ENCODE measurements at regions not wholly inside any gene's neighbourhood (a gene's known extent, or its start where the extent isn't known, plus 50 kb on each side); places are given as distances from the start of the nearest gene placed in this dataset.

GRCh38 chr7:68420342-68421192, 1177.7 kb upstream of the AUTS2 start:
- DNase-seq: no peak

- DNase-seq: no peak
Measured at GRCh38 chr7:68421712-68422111, 1176.6 kb upstream of the AUTS2 start.

GRCh38 chr7:68422281-68422680, 1176.0 kb upstream of the AUTS2 start:
- no peak for DNase-seq

- DNase-seq: no peak
Measured at GRCh38 chr7:68423356-68423755, 1174.9 kb upstream of the AUTS2 start.

GRCh38 chr7:68424658-68425297, 1173.5 kb upstream of the AUTS2 start:
- no peak for DNase-seq

DNA sequence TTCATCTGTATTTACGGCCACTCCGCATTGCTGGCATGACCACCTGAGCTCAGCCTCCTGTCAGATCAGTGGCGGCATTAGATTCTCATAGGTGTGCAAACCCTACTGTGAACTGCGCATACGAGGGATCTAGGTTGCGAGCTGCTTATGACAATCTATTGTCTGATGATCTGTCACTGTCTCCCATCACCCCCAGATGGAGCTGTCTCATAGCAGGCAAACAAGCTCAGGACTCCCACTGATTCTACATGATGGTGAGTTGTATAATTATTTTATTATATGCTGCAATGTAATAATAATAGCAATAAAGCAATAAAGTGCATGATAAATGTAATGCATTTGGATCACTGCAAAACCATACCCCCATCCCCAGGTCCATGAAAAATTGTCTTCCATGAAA, 1172.9 kb upstream of the AUTS2 start:
- no peak for DNase-seq

GRCh38 chr7:68429411-68430117, 1168.7 kb upstream of the AUTS2 start:
- no peak for DNase-seq

- DNase-seq: no peak
Measured at GRCh38 chr7:68432585-68432984, 1165.7 kb upstream of the AUTS2 start.

DNA sequence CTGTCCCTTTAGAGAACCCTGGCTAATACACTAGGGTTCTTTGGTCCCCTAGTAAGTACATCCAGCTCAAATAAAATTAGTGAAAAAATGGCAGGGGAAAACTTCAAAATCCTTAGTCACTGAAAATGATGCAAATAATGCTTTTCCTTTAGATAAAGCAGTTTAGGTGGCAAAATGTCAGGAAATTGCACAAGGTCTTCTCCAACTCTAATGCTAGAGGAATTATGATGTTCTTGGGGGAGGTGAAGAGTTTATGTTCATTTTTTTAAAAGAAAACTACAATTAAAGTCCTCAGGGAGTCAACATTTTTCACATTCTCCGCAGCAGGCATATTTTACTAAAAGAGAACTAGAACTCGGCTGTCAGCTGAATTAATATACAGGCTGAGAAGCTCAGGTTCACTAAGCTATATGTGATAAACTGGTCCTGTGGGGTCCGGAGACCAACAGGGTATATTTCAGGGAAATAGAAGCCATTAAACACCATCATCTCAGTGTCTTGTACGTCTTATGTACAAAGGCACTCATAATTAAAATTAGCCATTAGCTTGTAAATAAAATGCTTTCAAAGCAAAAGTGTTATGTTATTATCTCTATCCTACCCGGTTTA, 1164.7 kb upstream of the AUTS2 start:
- DNase-seq: no peak

DNA sequence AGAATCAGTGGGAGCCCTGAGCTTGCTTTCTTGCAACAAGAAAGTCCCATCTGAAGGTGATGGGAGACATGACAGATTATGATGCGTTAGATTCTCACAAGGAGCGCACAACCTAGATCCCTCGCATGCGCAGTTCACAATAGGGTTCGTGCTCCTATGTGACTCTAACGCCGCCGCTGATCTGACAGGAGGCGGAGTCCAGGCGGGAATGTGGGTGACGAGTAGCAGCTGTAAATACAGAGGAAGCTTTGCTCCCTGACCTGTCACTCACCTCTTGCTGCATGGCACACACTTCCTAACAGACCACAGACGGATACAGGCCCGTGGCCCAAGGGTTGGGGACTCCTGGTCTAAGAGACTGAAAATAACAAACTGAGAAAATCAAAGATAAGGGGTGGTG, 1163.4 kb upstream of the AUTS2 start:
- no peak for DNase-seq

- DNase-seq: no peak
Measured at GRCh38 chr7:68438016-68438415, 1160.3 kb upstream of the AUTS2 start.

DNA sequence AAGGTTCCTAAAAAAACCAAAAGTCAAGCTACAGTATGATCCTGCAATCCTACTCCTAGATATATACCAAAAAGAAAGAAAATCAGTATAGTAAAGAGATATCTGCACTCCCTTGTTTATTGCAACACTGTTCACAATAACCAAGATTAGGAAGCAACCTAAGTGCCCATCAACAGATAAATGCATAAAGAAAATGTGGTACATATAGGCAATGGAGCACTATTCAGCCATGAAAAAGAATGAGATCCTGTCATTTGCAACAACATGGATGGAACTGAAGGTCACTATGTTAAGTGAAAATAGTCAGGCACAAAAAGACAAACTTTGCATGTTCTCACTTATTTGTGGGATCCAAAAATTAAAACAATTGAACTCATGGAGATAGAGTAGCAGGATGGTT, 1159.5 kb upstream of the AUTS2 start:
- DNase-seq: no peak

DNA sequence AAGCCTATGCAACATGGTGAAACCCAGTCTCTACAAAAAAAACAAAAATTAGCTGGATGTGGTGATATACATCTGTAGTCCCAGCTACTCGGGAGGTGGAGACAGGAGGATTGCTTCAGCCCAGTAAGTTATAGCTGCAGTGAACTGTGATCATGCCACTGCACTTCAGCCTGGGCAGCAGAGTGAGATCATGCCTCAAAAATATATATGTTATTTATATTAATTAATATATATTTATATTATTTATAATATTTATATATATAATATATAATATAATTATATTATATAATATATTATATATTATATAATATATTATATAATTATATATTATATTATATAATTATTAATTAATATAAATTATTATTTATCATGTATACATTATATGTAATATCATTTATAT, 1158.4 kb upstream of the AUTS2 start:
- no peak for DNase-seq

- no peak for DNase-seq
Measured at GRCh38 chr7:68440866-68441265, 1157.4 kb upstream of the AUTS2 start.

DNA sequence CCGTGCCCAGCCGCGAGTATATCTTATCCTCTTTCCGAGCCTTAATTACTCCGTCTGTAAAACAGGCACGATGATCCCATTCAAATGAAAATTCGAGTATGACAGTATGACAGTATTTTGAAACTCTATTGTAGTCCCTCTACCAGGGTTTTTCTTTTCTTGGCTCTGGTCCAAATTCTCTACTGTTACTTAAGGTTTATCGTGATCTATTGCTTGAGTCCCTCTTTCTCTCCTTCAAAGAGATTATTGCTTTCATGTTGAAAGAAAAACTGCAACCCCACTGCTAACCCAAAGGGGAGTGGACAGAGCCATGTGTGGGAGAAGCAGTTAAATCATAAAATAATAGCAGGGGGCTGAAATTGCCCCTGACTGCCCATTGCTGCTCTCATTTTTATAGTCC, 1156.6 kb upstream of the AUTS2 start:
- no peak for DNase-seq

DNA sequence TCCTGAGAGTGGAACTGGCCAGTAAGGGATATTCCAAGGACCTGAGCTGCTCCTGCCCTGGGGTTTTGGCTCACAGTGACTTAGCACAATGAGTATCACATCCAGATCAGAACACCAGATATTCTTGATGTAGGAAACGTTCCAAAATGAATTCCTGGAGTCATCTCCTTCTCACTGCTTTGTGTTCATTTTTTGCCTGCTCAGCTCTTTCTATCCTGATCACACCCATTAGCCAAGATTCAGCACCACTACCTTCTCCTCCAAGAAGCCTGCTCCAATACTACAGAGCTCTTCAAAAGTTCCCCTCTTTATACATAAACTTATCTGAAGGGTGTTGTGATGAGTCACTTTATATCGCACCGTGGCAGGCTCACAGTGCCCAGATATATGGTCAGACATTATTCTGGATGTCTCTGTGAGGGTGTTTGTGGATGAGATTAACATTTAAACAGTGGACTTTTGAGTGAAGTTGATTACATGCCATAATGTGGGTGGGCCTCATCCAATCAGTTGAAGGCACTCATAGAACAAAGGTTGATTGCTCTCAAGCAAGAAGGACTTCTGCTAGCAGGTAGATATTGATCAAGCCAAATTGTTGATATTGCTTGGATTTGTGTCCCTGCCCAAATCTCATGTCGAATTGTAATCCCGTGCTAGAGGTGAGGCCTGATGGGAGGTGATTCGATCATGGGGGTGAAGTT, 1155.2 kb upstream of the AUTS2 start:
- DNase-seq: no peak

GRCh38 chr7:68444042-68444441, 1154.2 kb upstream of the AUTS2 start:
- DNase-seq: no peak

GRCh38 chr7:68444956-68445355, 1153.3 kb upstream of the AUTS2 start:
- DNase-seq: no peak

GRCh38 chr7:68446183-68446582, 1152.1 kb upstream of the AUTS2 start:
- no peak for DNase-seq

DNA sequence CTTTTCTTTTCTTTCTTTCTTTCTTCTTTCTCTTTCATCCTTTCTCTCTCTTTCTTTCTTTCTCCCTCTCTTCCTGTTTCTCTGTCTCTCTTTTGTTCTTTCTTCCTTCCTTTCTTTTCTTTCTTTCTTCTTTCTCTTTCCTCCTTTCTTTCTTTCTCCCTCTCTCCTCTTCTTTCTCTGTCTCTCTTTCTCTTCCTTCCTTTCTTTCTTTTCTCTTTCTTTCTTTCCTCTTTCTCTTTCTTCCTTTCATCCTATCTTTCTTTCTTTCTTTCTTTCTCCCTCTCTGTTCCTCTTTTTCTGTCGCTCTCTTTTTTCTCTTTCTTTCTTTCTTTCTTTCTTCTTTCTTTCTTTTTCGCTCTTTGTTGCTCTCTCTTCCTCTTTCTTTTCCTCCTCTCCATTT, 1149.2 kb upstream of the AUTS2 start:
- DNase-seq: no peak

- DNase-seq: no peak
Measured at GRCh38 chr7:68449816-68450215, 1148.5 kb upstream of the AUTS2 start.

- no peak for DNase-seq
Measured at GRCh38 chr7:68454931-68455330, 1143.3 kb upstream of the AUTS2 start.

DNA sequence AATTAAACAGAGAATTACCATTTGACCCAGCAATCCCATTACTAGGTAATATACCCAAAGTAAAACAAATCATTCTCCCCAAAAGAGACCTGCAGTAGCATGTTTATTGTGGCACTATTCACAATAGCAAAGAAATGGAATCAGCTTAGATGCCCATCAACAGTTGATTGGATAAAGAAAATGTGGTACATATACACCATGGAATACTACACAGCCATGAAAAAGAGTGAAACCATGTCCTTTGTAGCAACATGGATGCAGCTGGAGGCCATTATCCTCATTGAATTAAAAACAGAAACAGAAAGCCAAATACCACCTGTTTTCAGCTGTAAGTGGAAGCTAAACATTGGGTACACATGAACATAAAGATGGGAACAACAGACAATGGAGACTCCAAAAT, 1141.8 kb upstream of the AUTS2 start:
- no peak for DNase-seq
